Astrocyte of the spinal cord (primary cell): ENCODE measurements at regions not wholly inside any gene's neighbourhood (a gene's known extent, or its start where the extent isn't known, plus 50 kb on each side); places are given as distances from the start of the nearest gene placed in this dataset.

ENCODE experiments used
- DNase-seq: peaks from one replicate; pipeline ENCODE4 v3.0.0; 2011; ENCODE audit warnings: low read depth, low spot score
- H3K4me3 ChIP-seq: 2 replicates; pipeline ENCODE4 v1.5.1; 2011; ENCODE audit warnings: low read depth, mild to moderate bottlenecking, low read length, moderate library complexity
- CTCF ChIP-seq: IDR thresholded peaks from 2 replicates; pipeline ENCODE4 v1.5.1; 2012; ENCODE audit warnings: low read depth, mild to moderate bottlenecking, low read length, inconsistent platforms
- in situ Hi-C: cut with HindIII; loops from 2 replicates; pipeline ENCODE4 v1.10.0; 2017; ENCODE audit warnings: low sequenced_read_pairs

GRCh38 chr11:116099541-116099940, 595.3 kb upstream of the CADM1 start:
- DNase-seq: no peak
- TF ChIP-seq CTCF: no peak
- in situ Hi-C loops: no loop called here
- H3K4me3 ChIP-seq: no peak overlapping the region

GRCh38 chr11:116096272-116096995, 592.2 kb upstream of the CADM1 start:
- DNase-seq: no peak
- TF ChIP-seq CTCF: no peak
- H3K4me3 ChIP-seq: no peak overlapping the region
- in situ Hi-C loops: no loop called here

- in situ Hi-C loops: no loop called here
- DNase-seq: no peak
- H3K4me3 ChIP-seq: no peak overlapping the region
- no peak for TF ChIP-seq CTCF
These were observed 589.5 kb upstream of the CADM1 start for GRCh38 chr11:116093481-116094270.

- no peak for TF ChIP-seq CTCF
- H3K4me3 ChIP-seq: no peak overlapping the region
- DNase-seq: no peak
- in situ Hi-C loops: no loop called here
These were observed 588.9 kb upstream of the CADM1 start for GRCh38 chr11:116093065-116093464.

- H3K4me3 ChIP-seq: no peak overlapping the region
- no peak for DNase-seq
- in situ Hi-C loops: no loop called here
- TF ChIP-seq CTCF: no peak
These were observed 582.2 kb upstream of the CADM1 start for GRCh38 chr11:116086426-116086825.

GRCh38 chr11:116085031-116085635, 580.9 kb upstream of the CADM1 start:
- no peak for DNase-seq
- no peak for TF ChIP-seq CTCF
- in situ Hi-C loops: no loop called here
- H3K4me3 ChIP-seq: no peak overlapping the region
